NCI-H2107 treated with DMSO at 0.1 percent for 48 hours (cell line): ENCODE measurements at regions not wholly inside any gene's neighbourhood (a gene's known extent, or its start where the extent isn't known, plus 50 kb on each side); places are given as distances from the start of the nearest gene placed in this dataset.
A peak's percentile ranks its signal among the peaks of the same experiment; 100 is the strongest.
"Not testable (repeated sequence)": the region's sequence is repeated elsewhere in the genome, so short reads cannot be mapped to it uniquely, and the experiment has no call there.

Experiments
- DNase-seq: peaks from one replicate; lab custom pipeline; 2025; ENCODE audit not compliant: unreplicated experiment; lab: John Stamatoyannopoulos, UW

GRCh38 chrX:1016926-1017325 is 195.5 kb downstream of the CRLF2 start:
- not testable (repeated sequence) for DNase-seq

GRCh38 chrX:1016281-1016680 is 196.2 kb downstream of the CRLF2 start:
- DNase-seq, result not testable (repeated sequence)

DNA sequence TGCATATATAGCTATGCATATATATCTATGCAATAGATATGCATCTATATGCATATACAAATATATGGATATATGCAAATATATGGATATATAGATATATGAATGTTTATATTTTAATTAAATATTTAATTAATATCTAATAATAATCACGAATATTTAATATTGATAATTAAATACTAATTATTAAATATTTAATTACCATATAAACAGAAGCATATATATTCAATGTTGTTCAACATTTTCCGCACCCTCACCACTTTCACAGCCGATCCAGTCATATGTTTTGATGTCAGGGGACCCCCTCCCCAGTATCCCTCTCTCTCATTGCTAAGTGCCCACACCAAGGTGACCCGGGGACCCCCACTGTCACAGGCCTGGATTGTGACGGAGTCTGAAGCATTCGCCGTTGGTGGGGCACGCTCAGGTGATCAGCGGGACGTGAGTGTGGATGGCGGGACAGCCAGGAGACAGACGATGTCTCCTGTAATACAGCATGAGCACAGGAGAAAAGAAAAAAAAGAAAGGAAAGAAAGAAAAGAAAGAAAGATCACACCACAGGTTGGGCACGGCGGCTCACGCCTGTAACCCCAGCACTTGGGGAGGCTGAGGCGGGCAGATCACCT is 199.7 kb downstream of the CRLF2 start:
- no peak for DNase-seq

GRCh38 chrX:1011691-1012283 is 200.7 kb downstream of the CRLF2 start:
- no peak for DNase-seq

- no peak for DNase-seq
These were observed 202.7 kb downstream of the CRLF2 start for GRCh38 chrX:1009771-1010170.

GRCh38 chrX:1006156-1006730 is 206.2 kb downstream of the CRLF2 start:
- DNase-seq, result no peak

- DNase-seq, result no peak
These were observed 209.8 kb downstream of the CRLF2 start for GRCh38 chrX:1002611-1003010.

GRCh38 chrX:997631-998137 is 214.8 kb downstream of the CRLF2 start:
- no peak for DNase-seq

- DNase-seq, result no peak
These were observed 217.7 kb downstream of the CRLF2 start for GRCh38 chrX:994780-995179.

- DNase-seq, result peak; percentile 5
These were observed 222.4 kb downstream of the CRLF2 start for GRCh38 chrX:989959-990510.

DNA sequence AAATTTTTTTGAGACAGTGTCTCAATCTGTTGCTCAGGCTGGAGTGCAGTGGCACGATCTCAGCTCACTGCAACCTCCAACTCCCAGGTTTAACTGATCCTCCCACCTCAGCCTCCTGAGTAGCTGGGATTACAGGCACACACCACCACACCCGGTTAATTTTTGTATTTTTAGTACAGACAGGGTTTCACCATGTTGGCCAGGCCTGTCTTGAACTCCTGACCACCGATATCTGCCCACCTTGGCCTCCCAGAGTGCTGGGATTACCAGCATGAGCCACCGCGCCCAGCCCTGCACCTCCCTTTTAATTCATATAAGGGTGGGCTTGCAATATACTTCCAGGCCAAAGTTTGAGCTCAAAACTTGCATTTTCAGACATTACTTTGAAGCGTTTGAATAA is 223.9 kb downstream of the CRLF2 start:
- DNase-seq, result not testable (repeated sequence)

DNA sequence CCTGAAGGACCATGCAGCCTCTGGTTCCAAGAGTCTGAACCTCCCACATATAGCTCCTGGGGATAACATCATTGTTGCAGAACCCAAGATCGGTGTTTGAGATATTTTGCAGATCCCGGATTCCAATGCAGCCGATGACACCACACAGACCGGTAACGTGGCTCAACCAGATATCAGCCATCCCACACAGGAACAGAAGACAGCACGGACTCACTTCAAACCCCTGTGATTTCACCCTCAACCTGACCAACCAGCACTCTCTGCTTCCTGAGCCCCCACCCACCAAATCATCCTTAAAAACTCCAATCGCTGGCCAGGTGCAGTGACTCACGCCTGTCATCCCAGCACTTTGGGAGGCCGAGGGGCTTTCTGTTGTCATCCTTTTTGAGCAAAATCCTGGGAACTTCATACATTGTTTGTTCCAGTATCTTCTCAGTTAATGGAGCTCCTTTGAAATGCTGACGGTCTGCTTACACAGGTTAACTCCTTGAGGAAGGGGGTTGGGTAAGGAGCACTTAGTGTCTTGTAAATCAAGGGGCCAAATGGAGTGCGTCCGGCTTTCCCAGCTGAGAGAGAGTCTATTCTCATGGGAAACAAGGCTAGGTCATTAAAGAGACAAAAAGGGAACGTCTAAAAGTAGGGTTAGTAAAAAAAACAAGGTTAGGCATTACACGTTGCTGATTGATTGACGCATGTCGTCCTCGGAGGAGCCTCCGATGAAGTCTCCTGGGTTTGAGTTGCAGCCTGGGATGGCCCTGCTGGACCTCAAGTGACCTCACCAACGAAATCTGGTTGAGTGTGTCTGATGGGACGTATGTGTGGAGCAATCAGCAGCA is 230.4 kb downstream of the CRLF2 start:
- no peak for DNase-seq

DNA sequence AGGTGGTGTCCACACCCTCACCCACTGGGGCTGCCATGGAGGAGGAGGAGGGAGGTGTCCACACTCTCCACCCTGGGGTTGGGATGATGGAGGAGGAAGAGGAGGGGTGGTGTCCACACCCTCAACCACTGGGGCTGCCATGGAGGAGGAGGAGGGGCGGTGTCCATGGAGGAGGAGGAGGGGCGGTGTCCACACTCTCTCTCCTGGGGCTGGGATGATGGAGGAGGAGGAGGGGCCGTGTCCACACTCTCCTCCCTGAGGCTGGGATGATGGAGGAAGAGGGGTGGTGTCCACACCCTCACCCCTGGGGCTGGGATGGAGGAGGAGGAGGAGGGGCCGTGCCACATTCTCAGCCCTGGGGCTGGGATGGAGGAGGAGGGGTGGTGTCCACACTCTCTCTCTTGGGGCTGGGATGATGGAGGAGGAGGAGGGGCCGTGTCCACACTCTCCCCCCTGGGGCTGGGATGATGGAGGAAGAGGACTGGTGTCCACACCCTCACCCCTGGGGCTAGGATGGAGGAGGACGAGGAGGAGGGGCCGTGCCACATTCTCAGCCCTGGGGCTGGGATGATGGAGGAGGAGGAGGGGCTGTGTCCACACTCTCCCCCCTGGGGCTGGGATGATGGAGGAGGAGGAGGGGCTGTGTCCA is 231.7 kb downstream of the CRLF2 start:
- no peak for DNase-seq

- DNase-seq, result not testable (repeated sequence)
These were observed 233.3 kb downstream of the CRLF2 start for GRCh38 chrX:979127-979526.

DNA sequence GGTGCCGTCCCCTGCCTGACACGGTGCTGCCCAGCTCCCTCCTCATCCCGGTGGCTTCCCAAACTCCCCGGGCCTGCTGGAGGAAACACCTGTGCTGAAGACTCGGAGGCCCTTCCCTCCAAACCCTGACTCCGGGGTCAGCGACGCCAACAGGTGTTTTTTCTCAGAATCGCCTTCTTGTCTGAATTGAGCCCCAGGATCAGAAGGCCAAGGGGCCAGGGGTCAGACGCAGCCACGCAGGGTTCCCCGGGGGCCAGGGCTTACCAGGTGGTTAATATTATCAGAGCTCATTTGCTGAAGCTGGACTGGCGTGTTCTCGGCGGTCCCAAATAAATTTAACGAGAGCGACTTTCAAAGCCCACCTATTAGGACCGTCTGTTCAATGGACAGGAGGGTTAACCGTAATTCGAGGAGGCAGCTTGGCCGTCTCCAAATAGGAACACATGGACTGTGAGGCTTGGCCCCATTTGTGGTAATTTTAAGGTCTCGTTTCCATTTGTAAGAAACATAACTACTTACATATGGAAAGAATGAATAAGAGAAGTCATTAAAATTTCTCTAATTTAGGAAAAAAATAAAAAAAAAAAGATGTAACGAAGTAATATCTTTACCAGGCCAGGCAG is 239.3 kb downstream of the CRLF2 start:
- DNase-seq, result no peak

DNA sequence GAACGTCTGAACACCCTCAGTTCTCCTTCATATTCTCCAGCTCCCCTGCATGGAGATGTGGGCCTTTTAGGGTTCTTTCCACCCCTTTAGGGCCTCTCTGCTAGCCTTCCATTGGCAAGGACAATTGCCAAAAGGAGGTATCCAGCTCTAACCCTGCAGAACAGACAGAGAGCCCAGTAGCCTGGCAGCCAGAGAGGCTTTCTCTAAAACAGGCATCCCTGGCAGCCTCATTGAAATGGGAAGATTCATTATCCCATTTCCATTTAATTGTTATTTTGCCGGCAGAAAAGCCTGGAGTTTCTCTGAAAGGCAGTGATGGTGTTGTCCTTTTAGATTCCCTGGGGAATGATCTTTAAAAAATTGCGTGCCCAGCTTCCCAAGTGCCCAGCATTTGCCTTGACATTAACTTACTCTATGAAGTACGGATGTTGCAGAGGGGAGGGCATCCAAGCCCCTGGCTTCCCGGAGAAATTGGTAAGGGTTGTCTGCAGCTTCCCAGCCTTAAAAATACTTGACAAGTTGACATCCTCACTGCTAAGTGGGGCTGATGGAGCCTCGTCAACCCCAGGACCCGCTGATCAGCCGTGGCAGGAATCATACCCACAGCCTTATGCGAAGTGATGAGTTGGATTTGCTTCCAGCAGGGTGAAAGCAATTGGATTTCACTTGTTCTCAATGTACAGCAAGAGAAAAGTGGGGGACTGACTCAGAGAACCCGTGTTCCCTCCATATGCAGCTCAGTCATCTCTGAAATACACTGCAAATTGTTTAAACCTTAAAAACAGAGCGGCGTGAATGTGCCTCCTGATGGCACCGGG is 244.1 kb downstream of the CRLF2 start:
- no peak for DNase-seq

GRCh38 chrX:966396-967070 is 245.9 kb downstream of the CRLF2 start:
- DNase-seq, result no peak

GRCh38 chrX:964831-965416 is 247.5 kb downstream of the CRLF2 start:
- no peak for DNase-seq

DNA sequence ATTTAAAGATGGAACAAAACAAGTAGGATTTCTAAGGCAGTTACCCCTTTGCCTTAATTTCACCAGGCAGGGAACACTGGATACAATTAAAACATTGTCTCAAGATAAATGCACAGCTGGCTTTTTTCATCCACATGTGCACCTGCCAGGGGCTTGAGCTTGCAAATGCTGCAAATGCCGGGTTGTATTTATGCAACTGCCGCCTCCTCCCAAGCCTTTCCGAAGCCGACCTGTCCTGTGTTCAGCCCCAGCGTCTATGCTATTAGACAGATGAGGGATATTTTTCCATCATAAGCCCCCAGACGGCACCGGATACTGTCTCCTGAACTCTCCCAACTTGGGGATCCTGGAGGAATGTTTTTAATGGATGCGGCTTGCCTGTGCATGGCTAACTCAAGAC is 251.6 kb downstream of the CRLF2 start:
- DNase-seq, result no peak
